ENCODE measurements at regions not wholly inside any gene's neighbourhood (a gene's known extent, or its start where the extent isn't known, plus 50 kb on each side); places are given as distances from the start of the nearest gene placed in this dataset.
A peak's percentile ranks its signal among the peaks of the same experiment; 100 is the strongest.

- no peak for DNase-seq
Observed at GRCh38 chr20:23253524-23253923, 97.1 kb upstream of the NXT1 start.

GRCh38 chr20:23251779-23252178 lies 98.8 kb upstream of the NXT1 start:
- no peak for DNase-seq

GRCh38 chr20:23249541-23249940 lies 101.0 kb upstream of the NXT1 start:
- DNase-seq = no peak

- no peak for DNase-seq
Observed at GRCh38 chr20:23248461-23248882, 102.1 kb upstream of the NXT1 start.

- DNase-seq = no peak
Observed at GRCh38 chr20:23246717-23247664, 103.6 kb upstream of the NXT1 start.

GRCh38 chr20:23245553-23246181 lies 104.9 kb upstream of the NXT1 start:
- peak; percentile 44 for DNase-seq

- DNase-seq = no peak
Observed at GRCh38 chr20:23244916-23245552, 105.6 kb upstream of the NXT1 start.

GRCh38 chr20:23244156-23244915 lies 106.3 kb upstream of the NXT1 start:
- DNase-seq = no peak

- DNase-seq = no peak
Observed at GRCh38 chr20:23243791-23244155, 106.8 kb upstream of the NXT1 start.

- no peak for DNase-seq
Observed at GRCh38 chr20:23242556-23243180, 107.9 kb upstream of the NXT1 start.

- no peak for DNase-seq
Observed at GRCh38 chr20:23242104-23242503, 108.5 kb upstream of the NXT1 start.

- DNase-seq = no peak
Observed at GRCh38 chr20:23241416-23241815, 109.2 kb upstream of the NXT1 start.

GRCh38 chr20:23240519-23240918 lies 110.1 kb upstream of the NXT1 start:
- DNase-seq = no peak

- no peak for DNase-seq
Observed at GRCh38 chr20:23237201-23237600, 113.4 kb upstream of the NXT1 start.

GRCh38 chr20:23235173-23236027 lies 115.2 kb upstream of the NXT1 start:
- DNase-seq = peak; percentile 42

- DNase-seq = no peak
Observed at GRCh38 chr20:23234311-23235078, 116.1 kb upstream of the NXT1 start.

- no peak for DNase-seq
Observed at GRCh38 chr20:23233341-23233740, 117.2 kb upstream of the NXT1 start.

- DNase-seq = no peak
Observed at GRCh38 chr20:23232679-23233308, 117.8 kb upstream of the NXT1 start.

GRCh38 chr20:23232219-23232581 lies 118.4 kb upstream of the NXT1 start:
- DNase-seq = no peak
